ENCODE measurements at regions not wholly inside any gene's neighbourhood (a gene's known extent, or its start where the extent isn't known, plus 50 kb on each side); places are given as distances from the start of the nearest gene placed in this dataset.

GRCh38 chr6:97790926-97791590 is 508.0 kb upstream of the MMS22L start:
- Histone ChIP-seq H3K9me3 (no peaks in the 10 kb centered on the region), H3K27ac (ENCODE audit: low read depth in 2 of 2, low read length in 1 of 2) (no peak overlapping the region), H3K4me1 (ENCODE audit: control insufficient read depth in 1 of 2, insufficient read depth in 2 of 2, low read depth in 1 of 2, low read length in 1 of 2) (no peaks in the 10 kb centered on the region), H3K4me3 (ENCODE audit: low read depth in 2 of 2, low read length in 1 of 2) (no peak overlapping the region), H3K79me2 (ENCODE audit: insufficient read depth) (no peaks in the 10 kb centered on the region), H3K36me3 (replicated peaks in 1 of 2; ENCODE audit: control insufficient read depth in 1 of 2, insufficient read depth in 2 of 2, low read length in 1 of 2) (no peaks in the 10 kb centered on the region), H3K9me2 (no peaks in the 10 kb centered on the region), H3F3A (replicated peaks; ENCODE audit: insufficient read depth) (no peaks in the 10 kb centered on the region), H3K27me3 (ENCODE audit: insufficient read depth) (no peaks in the 10 kb centered on the region), H4K20me1 (ENCODE audit: insufficient read depth) (no peaks in the 10 kb centered on the region), H3K4me2 (no peak overlapping the region), H3K9ac (no peak overlapping the region), H2AFZ (ENCODE audit: low read depth) (no peak overlapping the region)
- WGBS (ENCODE audit: low lambda C conversion rate) = 58% methylated on average over 14 of the region's 20 CpGs
- TF ChIP-seq FOXJ3 (CRISPR knock-in tag; IDR thresholded peaks at IDR 0.05) (no peak), YY1 (IDR thresholded peaks at IDR 0.05; ENCODE audit: low read depth) (no peak), CTCF (IDR thresholded peaks at IDR 0.05) (no peak), IRF3 (IDR thresholded peaks at IDR 0.05; ENCODE audit: low read depth, low read length) (no peak)
- CTCF ChIA-PET = interaction anchor here (0.5 to 1.6 kb wide), 2 partner anchors 13 to 164 kb away, joined by 3 to 4 read pairs; no protein-coding TSS in a partner anchor
- DNase-seq = no peak
- POLR2A ChIA-PET = no interaction called here

- CTCF ChIA-PET = no interaction called here
- Histone ChIP-seq H4K20me1 (ENCODE audit: insufficient read depth) (no peaks in the 10 kb centered on the region), H3K9me2 (no peaks in the 10 kb centered on the region), H3K27ac (ENCODE audit: low read depth in 2 of 2, low read length in 1 of 2) (no peak overlapping the region), H3K9me3 (no peaks in the 10 kb centered on the region), H3K36me3 (replicated peaks in 1 of 2; ENCODE audit: control insufficient read depth in 1 of 2, insufficient read depth in 2 of 2, low read length in 1 of 2) (no peaks in the 10 kb centered on the region), H3K4me1 (ENCODE audit: control insufficient read depth in 1 of 2, insufficient read depth in 2 of 2, low read depth in 1 of 2, low read length in 1 of 2) (no peaks in the 10 kb centered on the region), H2AFZ (ENCODE audit: low read depth) (no peak overlapping the region), H3K4me3 (ENCODE audit: low read depth in 2 of 2, low read length in 1 of 2) (no peak overlapping the region), H3K79me2 (ENCODE audit: insufficient read depth) (no peaks in the 10 kb centered on the region), H3F3A (replicated peaks; ENCODE audit: insufficient read depth) (no peaks in the 10 kb centered on the region), H3K4me2 (no peak overlapping the region), H3K9ac (no peak overlapping the region), H3K27me3 (ENCODE audit: insufficient read depth) (no peaks in the 10 kb centered on the region)
- POLR2A ChIA-PET = no interaction called here
- DNase-seq = no peak
- TF ChIP-seq CHD2 (IDR thresholded peaks at IDR 0.05; ENCODE audit: low read length, partially characterized antibody) (no peak), MAX (IDR thresholded peaks at IDR 0.05; ENCODE audit: low read depth) (no peak), EZH2phosphoT487 (IDR thresholded peaks at IDR 0.05; ENCODE audit: borderline replicate concordance, low read depth) (no peak), NRF1 (IDR thresholded peaks at IDR 0.05; ENCODE audit: low read depth, low read length) (no peak), EP300 (IDR thresholded peaks at IDR 0.05; ENCODE audit: borderline replicate concordance in 1 of 2, low read depth in 1 of 2, low read length in 1 of 2) (no peak), ELF1 (IDR thresholded peaks at IDR 0.05) (no peak), CTCF (IDR thresholded peaks at IDR 0.05) (no peak), TAF1 (IDR thresholded peaks at IDR 0.05; ENCODE audit: borderline replicate concordance, low read depth, low read length) (no peak), RAD21 (IDR thresholded peaks at IDR 0.05; ENCODE audit: low read length) (no peak), GATA2 (CRISPR knock-in tag; IDR thresholded peaks at IDR 0.05) (no peak), RXRA (IDR thresholded peaks at IDR 0.05; ENCODE audit: borderline replicate concordance, low read depth) (no peak), POLR2AphosphoS5 (IDR thresholded peaks at IDR 0.05; ENCODE audit: low read depth, low read length) (no peak), TCF12 (IDR thresholded peaks at IDR 0.05) (no peak), NFIC (IDR thresholded peaks at IDR 0.05; ENCODE audit: borderline replicate concordance) (no peak), GABPA (IDR thresholded peaks at IDR 0.05; ENCODE audit: low read depth) (no peak), MXI1 (IDR thresholded peaks at IDR 0.05; ENCODE audit: low read depth, low read length) (no peak), FOXM1 (IDR thresholded peaks at IDR 0.05; ENCODE audit: low read depth) (no peak), JUND (IDR thresholded peaks at IDR 0.05) (no peak)
Measured at GRCh38 chr6:97805596-97805995, 522.6 kb upstream of the MMS22L start.
